Brain pericyte (primary cell): ENCODE measurements at regions not wholly inside any gene's neighbourhood (a gene's known extent, or its start where the extent isn't known, plus 50 kb on each side); places are given as distances from the start of the nearest gene placed in this dataset.

Experiments
- DNase-seq: peaks from one replicate; pipeline ENCODE4 v3.0.0-alpha.2; 2012; ENCODE audit warnings: low read depth, low spot score

DNA sequence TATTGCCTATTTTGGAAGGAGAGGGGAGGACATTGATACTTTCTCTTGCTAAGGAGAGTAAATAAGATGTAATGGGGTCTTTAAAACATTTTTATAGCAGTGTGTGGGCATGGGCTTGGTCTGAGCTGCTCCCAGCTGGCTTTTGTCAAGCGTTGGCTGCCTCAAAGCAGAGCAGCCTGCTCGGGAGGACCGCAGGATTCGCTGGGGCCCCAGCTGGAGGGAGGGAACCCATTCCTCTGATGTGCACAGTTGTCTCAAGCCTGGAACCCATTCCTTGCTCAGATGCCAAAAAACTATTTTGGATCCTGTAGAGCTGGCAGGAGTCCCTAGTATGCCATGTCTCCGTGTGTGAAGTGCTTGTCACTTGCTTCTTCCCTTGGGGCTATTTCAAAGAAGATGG, 59.4 kb upstream of the RMDN2 start:
- no peak for DNase-seq

DNA sequence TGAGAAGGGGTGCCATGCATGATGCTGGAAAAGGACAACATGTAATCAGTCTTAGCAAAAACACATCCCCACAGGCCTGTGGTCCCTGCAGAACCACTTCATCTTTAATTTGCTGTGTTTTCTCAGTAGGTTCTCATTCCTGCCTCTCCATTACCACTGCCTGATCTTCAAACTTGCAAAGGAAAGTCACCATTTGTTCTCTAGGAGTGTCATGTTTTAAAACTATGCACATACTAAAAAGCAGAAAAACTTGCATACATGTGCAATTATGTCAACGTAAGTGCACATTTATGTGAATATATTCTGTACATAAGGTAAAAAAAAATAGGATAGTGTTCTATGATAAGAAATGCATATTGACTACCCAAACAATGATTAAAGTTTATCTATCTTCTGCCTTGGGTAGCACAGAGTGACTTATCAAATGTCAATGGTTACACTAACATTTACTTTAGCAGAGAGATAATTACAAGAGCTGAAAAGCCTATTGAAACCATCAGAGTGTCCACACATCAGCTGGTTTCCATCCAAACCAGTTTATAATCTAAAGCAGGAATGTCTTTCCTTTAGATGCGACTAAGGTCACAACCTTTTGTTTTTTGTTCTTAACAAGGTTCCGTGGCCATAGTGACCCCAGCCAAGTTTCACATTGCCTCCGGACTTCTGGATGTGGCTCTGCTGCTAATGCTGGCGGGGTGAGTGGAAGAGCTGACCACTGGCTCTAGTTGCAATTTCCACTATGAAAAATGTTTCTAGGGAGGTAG, 58.7 kb upstream of the RMDN2 start:
- no peak for DNase-seq

DNA sequence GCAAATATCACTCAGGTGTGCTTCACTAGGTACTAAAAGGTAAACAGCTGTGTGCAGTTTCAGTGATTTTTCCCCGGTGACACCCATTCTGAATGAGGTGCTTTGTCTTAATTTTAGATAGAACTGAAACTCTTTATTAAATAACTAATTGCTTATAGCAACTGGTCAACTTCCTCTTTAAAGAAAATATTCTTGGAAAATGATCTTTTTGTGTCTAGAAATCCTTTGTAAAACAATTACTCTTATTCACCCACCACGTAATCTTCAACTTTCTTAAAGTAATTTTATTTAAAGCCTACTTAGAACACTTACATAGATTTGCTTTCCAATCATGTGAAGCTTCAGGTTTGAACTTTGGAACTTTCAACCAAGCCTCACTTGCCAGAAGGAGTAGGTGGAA, 57.9 kb upstream of the RMDN2 start:
- no peak for DNase-seq

DNA sequence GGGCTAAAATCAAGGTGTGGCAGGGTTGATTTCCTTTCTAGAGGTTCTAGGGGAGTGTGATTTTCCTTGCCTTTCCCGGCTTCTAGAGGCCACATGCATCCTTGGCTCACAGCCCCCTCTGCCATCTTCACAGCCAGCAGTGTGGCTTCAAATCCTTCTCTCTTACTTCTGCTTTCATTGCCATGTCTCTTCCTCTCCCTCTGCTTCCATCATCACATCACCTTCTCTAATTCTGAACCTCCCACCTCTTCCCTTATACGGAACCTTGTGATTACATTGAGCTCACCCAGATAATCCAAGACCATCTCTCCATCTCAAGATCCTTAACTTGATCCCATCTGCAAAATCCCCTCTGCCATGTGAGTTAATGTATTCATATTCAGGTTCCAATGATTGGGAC, 56.2 kb upstream of the RMDN2 start:
- DNase-seq = no peak

DNA sequence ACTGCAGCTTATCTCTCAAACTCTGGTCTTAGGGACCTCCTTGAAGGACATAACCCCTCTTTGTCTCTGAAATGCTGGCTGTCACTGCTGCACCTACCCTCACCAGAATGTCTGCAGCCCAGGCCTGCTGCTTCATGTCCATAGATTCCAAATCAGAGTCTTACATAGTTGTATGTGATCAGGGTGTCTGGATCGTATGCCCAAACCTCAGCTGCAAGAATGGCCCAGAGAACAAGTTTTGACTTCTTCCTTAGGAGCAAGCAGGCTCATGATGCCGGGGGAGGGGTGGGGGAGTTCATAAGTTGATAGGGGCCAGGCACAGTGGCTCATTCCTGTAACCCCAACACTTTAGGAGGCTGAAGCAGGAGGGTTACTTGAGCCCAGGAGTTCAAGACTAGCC, 55.8 kb upstream of the RMDN2 start:
- DNase-seq = no peak

DNA sequence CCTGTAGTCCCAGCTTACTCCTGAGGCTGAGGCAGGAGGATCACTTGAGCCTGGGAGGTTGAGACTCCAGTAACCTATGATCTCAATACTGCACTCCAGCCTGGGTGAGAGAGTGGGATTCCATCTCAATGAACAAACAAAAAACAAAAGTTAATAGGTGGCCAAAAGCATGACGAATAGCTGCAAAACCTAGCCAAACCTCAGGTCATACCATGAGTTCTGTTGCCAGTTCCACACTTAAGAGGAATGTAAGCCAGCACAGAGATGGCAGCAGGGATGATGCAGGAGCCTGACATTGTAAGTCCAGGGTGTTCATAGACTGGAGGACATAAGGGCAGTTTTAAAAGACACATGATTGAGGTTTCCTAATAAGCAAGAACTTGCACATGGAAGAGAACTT, 55.3 kb upstream of the RMDN2 start:
- no peak for DNase-seq

DNA sequence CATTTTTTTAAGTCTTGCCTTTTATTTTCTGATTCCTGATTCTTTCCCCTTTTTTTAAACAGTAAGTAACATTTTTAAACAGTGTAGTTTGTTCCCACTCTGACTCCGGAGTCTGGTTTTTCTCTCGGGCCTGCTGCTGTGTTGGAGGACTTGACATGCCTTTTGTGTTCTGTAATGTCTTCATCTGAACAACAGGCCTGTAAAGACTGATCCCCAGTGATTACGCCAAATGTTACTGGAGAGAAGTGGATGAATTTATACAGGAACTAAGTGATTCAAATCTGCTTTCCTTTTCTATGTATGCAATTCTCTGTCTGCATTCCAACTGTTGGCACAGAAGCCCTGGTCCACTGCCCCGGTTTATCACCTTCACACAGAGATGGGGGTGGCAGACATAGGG, 54.3 kb upstream of the RMDN2 start:
- no peak for DNase-seq

DNA sequence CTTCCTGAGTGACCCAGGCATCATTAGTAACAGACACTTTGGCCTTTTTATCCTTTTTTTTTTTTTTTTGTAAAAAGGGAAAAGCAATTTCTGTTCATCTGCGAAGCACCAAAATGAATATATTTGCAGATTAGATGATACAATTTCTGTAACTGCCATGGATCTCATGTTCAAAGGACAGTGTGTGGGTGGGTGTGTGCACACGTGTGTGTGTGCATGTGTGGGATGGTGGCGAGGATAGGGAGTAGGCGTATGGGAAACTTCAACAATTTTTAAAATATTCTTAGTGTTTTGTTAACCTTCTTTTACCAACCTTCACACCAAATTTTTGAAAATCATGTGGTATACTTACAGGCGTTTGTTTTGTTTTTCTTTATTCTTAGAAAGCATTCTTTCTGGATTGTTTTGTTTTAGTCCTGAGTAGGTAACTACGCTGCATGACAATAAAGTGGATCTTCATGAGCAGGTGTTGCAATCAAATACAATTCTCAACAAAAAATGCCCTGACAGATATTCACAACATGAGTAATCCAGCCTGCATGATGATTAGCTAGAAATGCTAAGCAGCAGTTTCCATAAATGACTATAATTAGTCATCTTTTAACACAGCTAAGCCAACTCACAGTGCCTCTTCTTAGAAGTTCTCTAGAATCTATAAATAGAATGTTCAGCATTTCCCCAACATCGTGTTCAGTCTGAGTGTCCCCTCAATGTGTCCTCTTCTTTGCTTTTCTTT, 53.5 kb upstream of the RMDN2 start:
- DNase-seq = no peak

DNA sequence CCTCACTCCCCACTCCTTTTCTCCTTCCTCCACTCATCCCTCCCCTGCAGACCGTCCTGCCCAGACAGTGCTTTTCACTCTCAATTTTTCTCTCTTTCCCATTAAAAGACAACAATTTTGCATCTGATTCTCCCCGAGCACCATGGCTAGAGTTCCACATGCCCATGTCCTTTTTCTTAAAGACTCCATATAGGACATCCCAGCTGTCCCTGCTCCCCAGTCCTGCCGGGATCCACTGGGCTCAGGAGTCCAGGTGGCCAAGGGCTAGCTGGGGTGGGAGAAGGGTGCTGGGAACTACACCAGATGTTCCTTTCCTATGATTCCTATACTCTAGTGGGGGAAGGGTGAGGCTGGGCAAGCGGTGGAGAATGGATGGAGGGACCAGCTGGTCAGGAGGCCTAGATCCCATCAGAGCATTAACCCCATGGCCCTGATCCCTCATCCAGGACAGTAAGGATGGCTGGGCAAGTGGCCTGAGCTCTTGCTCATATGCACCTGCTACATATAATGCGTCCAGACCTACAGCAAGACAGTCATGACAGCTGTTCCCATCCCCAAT, 52.8 kb upstream of the RMDN2 start:
- no peak for DNase-seq

DNA sequence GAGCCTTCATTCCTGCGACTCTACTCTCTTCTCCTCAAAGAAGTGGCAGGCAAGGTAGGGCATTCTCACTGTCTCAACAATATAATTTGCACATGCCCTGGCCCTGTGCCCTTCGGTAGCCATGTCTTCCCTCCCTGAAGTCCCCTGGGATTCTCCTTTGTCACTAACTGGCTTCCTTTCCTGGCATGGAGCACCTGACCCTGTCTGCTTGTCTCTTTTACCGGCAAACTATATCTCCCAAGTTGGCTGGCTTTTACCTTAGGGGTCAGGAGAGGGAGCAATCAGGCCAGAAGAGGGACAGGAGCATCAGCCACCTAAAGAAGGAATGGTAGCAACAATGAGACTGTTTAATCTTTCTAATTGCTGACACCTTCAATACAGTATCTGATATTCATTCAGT, 51.9 kb upstream of the RMDN2 start:
- DNase-seq = no peak

DNA sequence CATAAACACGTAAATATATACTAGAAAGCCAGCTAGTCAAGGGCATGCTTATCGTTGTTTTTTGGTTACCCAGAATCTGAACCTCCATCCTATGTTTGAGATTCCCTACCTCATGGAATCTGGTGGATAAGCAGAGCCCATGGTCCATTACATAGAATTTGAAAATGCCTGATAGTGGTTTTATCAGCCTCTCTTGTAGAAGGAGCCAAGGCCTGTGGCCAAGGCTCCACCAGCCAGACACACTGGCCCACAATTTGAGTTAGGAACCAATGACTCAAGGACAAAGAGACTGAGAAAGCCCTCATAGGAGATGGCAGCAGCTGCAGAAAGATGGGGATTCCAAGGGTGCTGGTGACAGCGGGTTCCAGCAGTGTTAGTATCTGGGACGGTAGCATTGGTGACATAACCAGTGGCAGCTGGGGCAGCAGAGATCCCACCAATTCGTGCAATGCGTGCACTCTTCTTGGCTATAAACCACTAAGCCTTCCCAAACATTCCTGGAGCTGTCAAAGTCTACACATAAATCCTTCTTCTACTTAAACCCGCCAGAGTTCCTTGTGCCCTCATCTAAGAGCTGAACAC, 51.2 kb upstream of the RMDN2 start:
- no peak for DNase-seq

DNA sequence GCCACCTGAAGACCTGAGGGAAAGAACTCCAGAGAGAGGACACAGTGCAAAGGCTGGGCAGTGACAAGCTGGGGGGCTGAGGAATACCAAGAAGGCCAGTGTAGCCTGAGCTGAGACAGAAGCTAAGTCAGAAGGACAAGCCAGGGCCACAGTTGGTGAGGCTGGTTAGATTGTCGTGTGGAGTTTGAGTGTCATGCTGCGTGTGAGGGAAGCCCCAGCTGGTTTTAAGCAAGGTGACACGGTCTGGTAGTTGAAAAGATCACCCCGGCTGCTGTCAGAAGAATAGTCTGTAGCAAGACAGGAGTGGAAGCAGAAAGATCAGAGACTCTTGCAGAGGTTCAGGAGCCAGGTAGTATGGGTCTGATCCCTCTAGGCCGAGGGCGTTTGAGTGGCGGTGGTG, 50.6 kb upstream of the RMDN2 start:
- DNase-seq = no peak
